ENCODE measurements at regions not wholly inside any gene's neighbourhood (a gene's known extent, or its start where the extent isn't known, plus 50 kb on each side); places are given as distances from the start of the nearest gene placed in this dataset.

- no peak for DNase-seq (ENCODE audit: low read depth in 2 of 2)
Measured at GRCh38 chr19:30784850-30785457, 412.8 kb downstream of the ZNF536 start.

- no peak for DNase-seq (ENCODE audit: low read depth in 2 of 2)
Measured at GRCh38 chr19:30783936-30784335, 411.8 kb downstream of the ZNF536 start.

- DNase-seq (ENCODE audit: low read depth in 2 of 2): no peak
Measured at GRCh38 chr19:30783212-30783611, 411.0 kb downstream of the ZNF536 start.

- peak; percentile 56 to 64 for DNase-seq (ENCODE audit: low read depth in 2 of 2)
Measured at GRCh38 chr19:30781519-30781918, 409.3 kb downstream of the ZNF536 start.

GRCh38 chr19:30781047-30781446 lies 408.9 kb downstream of the ZNF536 start:
- no peak for DNase-seq (ENCODE audit: low read depth in 2 of 2)

- DNase-seq (ENCODE audit: low read depth in 2 of 2): no peak
Measured at GRCh38 chr19:30780456-30780855, 408.3 kb downstream of the ZNF536 start.

- peak; percentile 92 to 93 for DNase-seq (ENCODE audit: low read depth in 2 of 2)
Measured at GRCh38 chr19:30780032-30780431, 407.8 kb downstream of the ZNF536 start.

GRCh38 chr19:30778961-30779715 lies 407.0 kb downstream of the ZNF536 start:
- DNase-seq (ENCODE audit: low read depth in 2 of 2): no peak

GRCh38 chr19:30778061-30778460 lies 405.9 kb downstream of the ZNF536 start:
- peak in 1 of 2 experiments; percentile 4 for DNase-seq (ENCODE audit: low read depth in 2 of 2)

- no peak for DNase-seq (ENCODE audit: low read depth in 2 of 2)
Measured at GRCh38 chr19:30775956-30776355, 403.8 kb downstream of the ZNF536 start.

- no peak for DNase-seq (ENCODE audit: low read depth in 2 of 2)
Measured at GRCh38 chr19:30774252-30774766, 402.1 kb downstream of the ZNF536 start.

GRCh38 chr19:30762651-30763050 lies 390.5 kb downstream of the ZNF536 start:
- no peak for DNase-seq (ENCODE audit: low read depth in 2 of 2)

GRCh38 chr19:30760014-30760413 lies 387.8 kb downstream of the ZNF536 start:
- no peak for DNase-seq (ENCODE audit: low read depth in 2 of 2)

- DNase-seq (ENCODE audit: low read depth in 2 of 2): no peak
Measured at GRCh38 chr19:30757837-30758617, 385.8 kb downstream of the ZNF536 start.

- no peak for DNase-seq (ENCODE audit: low read depth in 2 of 2)
Measured at GRCh38 chr19:30757104-30757836, 385.1 kb downstream of the ZNF536 start.

GRCh38 chr19:30755581-30755980 lies 383.4 kb downstream of the ZNF536 start:
- no peak for DNase-seq (ENCODE audit: low read depth in 2 of 2)

GRCh38 chr19:30754162-30754561 lies 382.0 kb downstream of the ZNF536 start:
- DNase-seq (ENCODE audit: low read depth in 2 of 2): no peak

- DNase-seq (ENCODE audit: low read depth in 2 of 2): no peak
Measured at GRCh38 chr19:30752876-30753275, 380.7 kb downstream of the ZNF536 start.

GRCh38 chr19:30752201-30752600 lies 380.0 kb downstream of the ZNF536 start:
- DNase-seq (ENCODE audit: low read depth in 2 of 2): no peak

- DNase-seq (ENCODE audit: low read depth in 2 of 2): no peak
Measured at GRCh38 chr19:30745476-30745985, 373.3 kb downstream of the ZNF536 start.

GRCh38 chr19:30744741-30745475 lies 372.7 kb downstream of the ZNF536 start:
- no peak for DNase-seq (ENCODE audit: low read depth in 2 of 2)

Measured in fibroblast of skin of left biceps (primary cell).